H1 (cell line): ENCODE measurements at regions not wholly inside any gene's neighbourhood (a gene's known extent, or its start where the extent isn't known, plus 50 kb on each side); places are given as distances from the start of the nearest gene placed in this dataset.

ENCODE experiments used
- CTCF ChIA-PET: fragments of 300-600 bp; sonication (Branson Sonifier 250); formaldehyde crosslinking; loops from one replicate; lab custom pipeline; 2021; ENCODE audit not compliant: partially characterized antibody; lab: Charles Lee
- POLR2A ChIA-PET: fragments of 300-600 bp; sonication (Branson Sonifier 250); formaldehyde crosslinking; loops from one replicate; lab custom pipeline; 2021; ENCODE audit warnings: inconsistent platforms; ENCODE audit not compliant: partially characterized antibody; lab: Charles Lee
- DNase-seq, 2 experiments: peaks; one replicate each; pipeline versions ENCODE4 v3.0.0 to v3.0.0-alpha.2; 2010 to 2022; ENCODE audit warnings: low spot score in 2 of 2, low read depth in 1 of 2, mixed read lengths in 1 of 2
- FAIRE-seq: peaks from 2 replicates; lab custom pipeline; 2011; peaks lifted over from hg19 to GRCh38; lab: Jason Lieb, UNC
- H2AFZ ChIP-seq: 2 replicates; pipeline ENCODE4 v1.8.1; 2012; ENCODE audit warnings: low read length, inconsistent platforms
- H2AK5ac ChIP-seq: 2 replicates; pipeline ENCODE4 v1.6.1; 2013; ENCODE audit warnings: low read depth, low read length
- H2BK120ac ChIP-seq: replicated peaks from 2 replicates; pipeline ENCODE3; 2013; ENCODE audit warnings: low read depth, low read length, inconsistent platforms
- H2BK12ac ChIP-seq: 2 replicates; pipeline ENCODE4 v1.6.1; 2013; ENCODE audit warnings: low read depth, low read length
- H2BK15ac ChIP-seq: 2 replicates; pipeline ENCODE4 v1.6.1; 2013; ENCODE audit warnings: low read length
- H2BK20ac ChIP-seq: 2 replicates; pipeline ENCODE4 v1.6.1; 2013; ENCODE audit warnings: low read length
- H2BK5ac ChIP-seq: 2 replicates; pipeline ENCODE4 v1.6.1; 2013; ENCODE audit warnings: low read depth, low read length
- H3K14ac ChIP-seq: 2 replicates; pipeline ENCODE4 v1.6.1; 2013; ENCODE audit warnings: inconsistent platforms; ENCODE audit not compliant: insufficient read length
- H3K18ac ChIP-seq: 2 replicates; pipeline ENCODE4 v1.6.1; 2013; ENCODE audit warnings: low read length; ENCODE audit errors: extremely low read depth
- H3K23ac ChIP-seq: 2 replicates; pipeline ENCODE4 v1.6.1; 2013; ENCODE audit warnings: inconsistent platforms; ENCODE audit not compliant: insufficient read length
- H3K23me2 ChIP-seq: 2 replicates; pipeline ENCODE4 v1.6.1; 2013; ENCODE audit warnings: low read depth, low read length
- H3K27ac ChIP-seq: 2 replicates; pipeline ENCODE4 v1.6.1; 2011; ENCODE audit warnings: low read depth, low read length, inconsistent platforms
- H3K27me3 ChIP-seq, 4 experiments: replicated peaks in 1 of 4; 1 replicate in 1 of 4; 2 replicates in 3 of 4; pipeline versions ENCODE4 v1.6.1 to v1.8.1; 2011 to 2013; ENCODE audit warnings: low read length in 3 of 4, mild to moderate bottlenecking in 3 of 4, inconsistent platforms in 2 of 4, mixed read lengths in 2 of 4, moderate library complexity in 1 of 4; ENCODE audit not compliant: control insufficient read depth in 3 of 4, insufficient read depth in 3 of 4; ENCODE audit errors: extremely low read depth in 1 of 4
- H3K36me3 ChIP-seq, 4 experiments: 2 replicates each; pipeline versions ENCODE4 v1.6.1 to v1.8.1; 2011 to 2013; ENCODE audit warnings: mild to moderate bottlenecking in 4 of 4, low read length in 3 of 4, moderate library complexity in 2 of 4, control low read depth in 1 of 4, inconsistent platforms in 1 of 4; ENCODE audit not compliant: insufficient read depth in 4 of 4, control insufficient read depth in 2 of 4
- H3K4ac ChIP-seq: replicated peaks from 2 replicates; pipeline ENCODE3; 2013; ENCODE audit warnings: low read length, low read depth, mixed read lengths, inconsistent platforms; ENCODE audit not compliant: insufficient read length
- H3K4me1 ChIP-seq, 4 experiments: replicated peaks in 1 of 4; 1 replicate in 1 of 4; 2 replicates in 3 of 4; pipeline versions ENCODE4 v1.6.1 to v1.8.1; 2011 to 2013; ENCODE audit warnings: low read length in 3 of 4, inconsistent platforms in 2 of 4, mixed read lengths in 1 of 4; ENCODE audit not compliant: insufficient read depth in 4 of 4, control insufficient read depth in 3 of 4
- H3K4me2 ChIP-seq, 2 experiments: 2 replicates each; pipeline versions ENCODE4 v1.6.1 to v1.8.1; 2011 to 2013; ENCODE audit warnings: low read depth in 2 of 2, low read length in 2 of 2, control low read depth in 1 of 2, inconsistent platforms in 1 of 2, mild to moderate bottlenecking in 1 of 2; ENCODE audit not compliant: insufficient read depth in 1 of 2
- H3K4me3 ChIP-seq, 4 experiments: fragments of 200-600, 300-600 bp in 1 of 4; sonication (generic), shearing (Covaris generic), sonication (Bioruptor Twin) in 1 of 4; 2 replicates each; pipeline versions ENCODE4 v1.5.1 to v1.8.1; 2011 to 2016; ENCODE audit warnings: low read length in 4 of 4, low read depth in 3 of 4, control low read depth in 2 of 4, inconsistent platforms in 2 of 4, mild to moderate bottlenecking in 2 of 4, mixed read lengths in 1 of 4, moderate library complexity in 1 of 4; ENCODE audit not compliant: insufficient read depth in 2 of 4; ENCODE audit errors: extremely low read depth in 1 of 4
- H3K56ac ChIP-seq: replicated peaks from 2 replicates; pipeline ENCODE3; 2013; ENCODE audit warnings: low read depth, mild to moderate bottlenecking, mixed read lengths, low read length, inconsistent platforms; ENCODE audit not compliant: insufficient read length
- H3K79me1 ChIP-seq: 2 replicates; pipeline ENCODE4 v1.6.1; 2013; ENCODE audit warnings: low read depth, low read length, control low read depth
- H3K79me2 ChIP-seq, 2 experiments: 2 replicates each; pipeline versions ENCODE4 v1.6.1 to v1.8.1; 2012 to 2013; ENCODE audit warnings: low read length in 2 of 2, mild to moderate bottlenecking in 2 of 2, inconsistent platforms in 1 of 2; ENCODE audit not compliant: insufficient read depth in 2 of 2, control insufficient read depth in 1 of 2
- H3K9ac ChIP-seq, 4 experiments: replicated peaks in 1 of 4; 1 replicate in 1 of 4; 2 replicates in 3 of 4; pipeline versions ENCODE4 v1.6.1 to v1.8.1; 2011 to 2013; ENCODE audit warnings: low read depth in 3 of 4, low read length in 3 of 4, control low read depth in 2 of 4, mild to moderate bottlenecking in 2 of 4, moderate library complexity in 2 of 4, inconsistent platforms in 1 of 4; ENCODE audit errors: extremely low read depth in 1 of 4
- H3K9me3 ChIP-seq, 2 experiments: 2 replicates each; pipeline versions ENCODE4 v1.6.1 to v1.8.1; 2012 to 2013; ENCODE audit warnings: mild to moderate bottlenecking in 2 of 2, moderate library complexity in 2 of 2, control low read depth in 1 of 2, inconsistent platforms in 1 of 2, low read depth in 1 of 2, low read length in 1 of 2, mixed read lengths in 1 of 2; ENCODE audit not compliant: insufficient read depth in 2 of 2
- H4K20me1 ChIP-seq, 2 experiments: replicated peaks in 1 of 2; 2 replicates each; pipeline versions ENCODE3 to v1.8.1; 2011 to 2013; ENCODE audit warnings: inconsistent platforms in 2 of 2, low read length in 2 of 2, mild to moderate bottlenecking in 1 of 2; ENCODE audit not compliant: insufficient read depth in 2 of 2, control insufficient read depth in 1 of 2
- H4K5ac ChIP-seq: 2 replicates; pipeline ENCODE4 v1.6.1; 2013; ENCODE audit warnings: low read length, low read depth, mixed read lengths, inconsistent platforms; ENCODE audit not compliant: insufficient read length
- H4K8ac ChIP-seq: 2 replicates; pipeline ENCODE4 v1.8.0; 2013; ENCODE audit warnings: mild to moderate bottlenecking, moderate library complexity, low read length, inconsistent platforms; ENCODE audit not compliant: insufficient read depth; ENCODE audit errors: extremely low read depth
- H4K91ac ChIP-seq: replicated peaks from 2 replicates; pipeline ENCODE3; 2013; ENCODE audit warnings: low read length, mixed read lengths, inconsistent platforms; ENCODE audit not compliant: insufficient read length
- BRCA1 ChIP-seq: IDR thresholded peaks from 2 replicates; pipeline ENCODE4 v1.6.1; 2012; ENCODE audit warnings: low read depth, low read length, improper control_type of control experiment
- FOSL1 ChIP-seq: IDR thresholded peaks from 2 replicates; pipeline ENCODE4 v1.6.1; 2011; ENCODE audit warnings: mild to moderate bottlenecking, low read depth, low read length, moderate library complexity; ENCODE audit not compliant: insufficient read depth
- MAFK ChIP-seq: IDR thresholded peaks from 2 replicates; pipeline ENCODE4 v1.6.1; 2012; ENCODE audit warnings: low read depth, mild to moderate bottlenecking, improper control_type of control experiment, low read length
- RXRA ChIP-seq: IDR thresholded peaks from 2 replicates; pipeline ENCODE4 v1.6.1; 2011; ENCODE audit warnings: low read depth, mild to moderate bottlenecking, low read length, moderate library complexity; ENCODE audit not compliant: insufficient read depth
- SAP30 ChIP-seq: fragments of 300-600 bp; sonication (generic); IDR thresholded peaks from 2 replicates; pipeline ENCODE4 v1.7.1; 2012; ENCODE audit warnings: low read length, moderate library complexity, mild to moderate bottlenecking, inconsistent platforms; ENCODE audit not compliant: insufficient read depth, insufficient replicate concordance
- WGBS, 2 experiments: shearing (Covaris generic) in 1 of 2; methylation state at CpG; one replicate each; pipeline versions ENCODE4 v1.1.6 to v1.1.7; 2013 to 2015; ENCODE audit warnings: low lambda C conversion rate in 2 of 2, mixed read lengths in 2 of 2, inconsistent platforms in 1 of 2, low coverage in 1 of 2, missing lambda C conversion rate in 1 of 2; ENCODE audit not compliant: insufficient replicate concordance in 2 of 2, insufficient coverage in 1 of 2, insufficient read length in 1 of 2; ENCODE audit errors: extremely low coverage in 1 of 2, missing lambda C conversion rate in 1 of 2; 5-methylcytosine and 5-hydroxymethylcytosine counted together

- Histone ChIP-seq H3K14ac (no peak overlapping the region), H2AK5ac (no peak overlapping the region), H3K4me1 (peaks cover 0 to 6% (median 3%) of the 10 kb centered on the region in 4 experiments; a peak in 4 of 7 replicates), H4K8ac (no peak overlapping the region), H4K5ac (no peak overlapping the region), H3K27me3 (no peaks in the 10 kb centered on the region), H3K23me2 (no peaks in the 10 kb centered on the region), H3K9ac (no peak overlapping the region), H3K4me2 (no peak overlapping the region), H2BK20ac (no peak overlapping the region), H3K27ac (no peak overlapping the region), H3K36me3 (no peaks in the 10 kb centered on the region), H3K9me3 (peaks cover 0 to 3% of the 10 kb centered on the region in 2 experiments; a peak in 1 of 4 replicates), H4K20me1 (no peaks in the 10 kb centered on the region), H2BK120ac (no peak overlapping the region), H2BK15ac (no peak overlapping the region), H2AFZ (no peak overlapping the region), H2BK5ac (no peak overlapping the region), H4K91ac (no peak overlapping the region), H2BK12ac (no peak overlapping the region), H3K79me2 (no peaks in the 10 kb centered on the region), H3K18ac (no peak overlapping the region), H3K23ac (no peak overlapping the region), H3K79me1 (no peaks in the 10 kb centered on the region), H3K4me3 (no peak overlapping the region), H3K56ac (no peak overlapping the region), H3K4ac (no peak overlapping the region)
- WGBS, 2 experiments, result 75% methylated on average over 2 of the region's 2 CpGs; no CpG with 5 or more reads in 1 of the 2 experiments
- CTCF ChIA-PET, result interaction anchor here (1.2 kb wide), 1 partner anchor 34 kb away, joined by 5 read pairs; no protein-coding TSS in a partner anchor
- POLR2A ChIA-PET, result interaction anchor here (0.9 kb wide), 1 partner anchor 33 kb away, joined by 4 read pairs; no protein-coding TSS in a partner anchor
- FAIRE-seq (peak; percentile 78), DNase-seq (no peak)
- TF ChIP-seq RXRA (no peak), SAP30 (no peak), MAFK (no peak), BRCA1 (no peak), FOSL1 (0 out of 2 replicates have a peak, but pooled peaks have one; percentile 20)
- TF ChIP-seq, all 59 proteins: peak for 1
Measured at GRCh38 chr3:168654700-168655099, 559.0 kb upstream of the GOLIM4 start.
